ENCODE measurements at regions not wholly inside any gene's neighbourhood (a gene's known extent, or its start where the extent isn't known, plus 50 kb on each side); places are given as distances from the start of the nearest gene placed in this dataset.
"Not testable (repeated sequence)": the region's sequence is repeated elsewhere in the genome, so short reads cannot be mapped to it uniquely, and the experiment has no call there.

GRCh38 chr20:48019940-48020339 is 234.7 kb upstream of the SULF2 start:
- no peak for DNase-seq

GRCh38 chr20:48019496-48019895 is 234.2 kb upstream of the SULF2 start:
- no peak for DNase-seq

DNA sequence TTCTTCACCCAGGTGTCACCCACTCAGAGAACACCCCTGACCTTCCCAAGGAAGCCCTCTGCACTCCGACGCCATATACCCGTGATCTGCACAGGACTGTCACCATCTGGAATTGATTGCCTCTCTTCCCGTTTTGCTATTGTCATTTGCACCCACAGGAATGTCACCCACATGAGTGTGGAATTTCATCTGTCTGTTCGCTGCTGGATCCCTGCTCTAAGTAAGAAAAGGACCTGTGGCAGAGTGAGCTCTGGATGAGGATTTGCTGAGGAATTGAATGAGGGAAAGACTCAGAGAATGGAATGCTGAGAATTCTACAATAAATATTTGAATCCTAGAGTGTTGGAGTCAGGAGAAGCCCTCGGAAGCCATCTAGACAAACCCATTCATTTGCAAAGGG is 233.6 kb upstream of the SULF2 start:
- DNase-seq: not testable (repeated sequence)

- no peak for DNase-seq
These were observed 232.7 kb upstream of the SULF2 start for GRCh38 chr20:48017992-48018391.

DNA sequence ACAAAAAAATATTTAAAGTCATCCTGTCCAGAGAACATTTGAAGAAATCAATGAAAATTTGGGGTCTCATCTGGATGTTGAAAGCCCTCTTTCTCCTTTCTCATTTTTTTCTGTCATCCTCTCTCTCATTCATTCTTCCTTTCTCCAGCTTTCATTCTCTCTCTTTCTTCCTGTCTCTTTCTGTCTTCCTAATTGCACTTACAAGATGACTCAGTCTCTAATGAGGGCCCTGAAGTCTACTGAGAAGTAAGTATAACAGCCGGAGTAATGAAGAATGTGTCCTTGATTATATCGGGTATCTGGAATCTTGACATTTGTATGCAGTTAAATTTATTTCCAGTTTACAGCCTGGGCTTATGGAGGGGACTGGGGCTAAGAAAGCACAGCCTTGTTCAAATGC is 232.2 kb upstream of the SULF2 start:
- DNase-seq: no peak

DNA sequence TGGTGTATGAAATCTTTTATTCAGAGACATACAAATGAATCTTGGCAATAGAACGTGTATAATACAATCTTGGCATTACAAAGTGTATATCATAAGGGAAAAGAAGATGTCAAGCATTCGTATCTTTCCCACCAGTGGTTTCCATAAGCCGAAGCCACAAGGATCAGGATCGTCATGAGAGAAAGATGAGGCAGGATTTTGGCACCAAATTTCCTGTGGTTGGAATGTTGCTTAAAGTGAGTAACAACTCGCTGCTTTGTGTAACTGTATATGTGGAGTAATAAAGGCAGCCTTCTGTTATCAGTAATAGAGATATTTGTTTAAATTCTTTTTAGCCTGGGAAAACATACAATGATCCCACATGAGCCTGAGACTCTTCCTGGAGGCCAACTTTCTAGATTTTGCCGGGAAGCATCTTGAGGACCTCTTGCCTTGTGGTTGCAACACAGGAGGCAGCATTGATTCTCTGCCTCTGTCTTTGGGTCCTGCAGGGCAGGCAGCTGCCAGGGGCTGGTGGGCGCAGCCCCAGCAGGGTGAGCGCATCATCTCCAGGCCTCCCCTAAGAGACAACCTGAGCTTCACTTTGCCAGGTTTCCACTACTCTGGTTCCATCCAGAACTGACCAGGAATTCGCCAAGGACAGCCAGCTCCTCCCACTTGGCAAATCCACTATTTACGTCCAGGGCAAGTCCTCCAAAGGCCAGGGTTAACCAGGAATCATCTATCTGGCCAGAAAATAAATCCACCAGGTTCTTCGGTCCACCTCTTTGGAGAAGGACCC is 230.9 kb upstream of the SULF2 start:
- no peak for DNase-seq

DNA sequence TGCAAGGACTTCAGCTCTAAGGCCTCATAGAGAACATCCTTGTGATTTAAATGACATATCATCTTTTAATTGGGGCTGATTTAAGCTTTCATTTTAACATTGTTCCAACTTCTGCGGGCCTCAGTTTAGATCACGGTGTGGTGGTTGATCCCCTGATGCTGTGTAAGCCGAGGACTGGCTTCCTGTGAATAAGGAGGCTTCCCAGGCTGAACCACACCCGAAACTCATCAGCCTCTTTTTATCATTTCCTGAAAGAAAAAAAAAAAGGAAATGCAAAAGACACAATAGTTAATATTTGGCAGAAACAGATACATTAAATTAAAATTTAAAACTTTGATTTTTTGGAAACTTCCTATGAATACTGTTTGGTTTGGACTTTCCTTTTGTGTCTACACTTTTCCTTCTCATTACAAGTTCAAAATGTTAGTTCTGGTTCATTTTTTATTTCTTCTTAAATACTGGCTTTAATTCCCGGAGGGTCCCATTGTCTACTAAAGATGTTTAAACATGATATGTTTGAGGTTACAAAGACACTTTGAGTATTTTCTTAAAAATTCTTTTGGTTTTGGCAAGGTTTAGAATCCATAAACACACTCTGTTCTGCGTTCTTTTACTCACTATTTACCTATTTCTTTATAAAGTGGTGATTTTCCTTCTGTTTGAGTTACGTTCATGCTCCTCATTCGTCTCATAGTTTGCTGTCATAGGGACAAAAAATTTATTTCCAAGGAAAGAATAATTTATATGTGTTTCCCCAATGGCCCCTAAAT is 230.0 kb upstream of the SULF2 start:
- DNase-seq: no peak

DNA sequence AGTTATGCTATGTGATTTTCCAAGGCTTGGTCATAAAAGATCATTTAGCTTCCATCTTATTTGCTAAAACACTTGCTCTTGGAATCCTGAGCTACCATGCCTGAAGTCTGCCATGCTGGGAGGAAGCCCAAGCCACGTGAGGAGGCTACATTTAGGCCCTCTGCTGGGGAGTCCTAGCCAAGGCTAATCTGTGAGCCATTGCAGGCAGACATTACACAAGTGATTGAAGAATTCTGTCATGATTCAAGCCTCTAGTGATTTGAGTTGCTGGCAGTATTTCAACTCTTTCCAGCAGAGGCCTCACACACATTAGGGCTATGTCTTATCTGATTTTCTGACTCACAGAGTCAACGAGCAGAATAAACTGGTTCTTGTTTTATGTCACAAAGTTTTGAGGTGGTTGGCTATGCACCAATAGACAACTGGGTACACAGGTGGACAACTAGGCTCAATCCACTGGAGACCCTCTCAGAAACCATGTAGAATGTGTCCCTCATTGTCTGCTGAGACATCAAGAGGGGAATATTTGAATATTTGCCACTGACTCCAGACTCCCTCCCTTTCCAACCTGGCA is 227.2 kb upstream of the SULF2 start:
- no peak for DNase-seq

DNA sequence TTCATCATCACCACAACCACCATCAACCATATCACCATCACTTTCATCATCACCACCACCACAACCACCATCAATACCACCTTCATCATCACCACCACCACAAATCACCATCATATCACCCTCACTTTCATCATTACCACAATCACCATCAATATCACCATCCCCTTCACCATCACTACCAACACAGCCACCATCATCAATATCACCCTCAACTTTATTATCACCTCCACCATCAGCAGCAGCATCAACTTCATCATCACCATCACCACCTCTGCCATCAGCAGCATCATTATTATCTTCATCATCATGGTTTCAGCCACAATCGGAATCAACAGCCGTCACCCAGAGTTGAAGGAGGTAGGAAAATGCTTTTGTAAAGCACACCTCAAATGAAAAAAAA is 225.7 kb upstream of the SULF2 start:
- DNase-seq: no peak

GRCh38 chr20:48010623-48011022 is 225.3 kb upstream of the SULF2 start:
- DNase-seq: no peak

GRCh38 chr20:48008850-48009515 is 223.7 kb upstream of the SULF2 start:
- DNase-seq: no peak

DNA sequence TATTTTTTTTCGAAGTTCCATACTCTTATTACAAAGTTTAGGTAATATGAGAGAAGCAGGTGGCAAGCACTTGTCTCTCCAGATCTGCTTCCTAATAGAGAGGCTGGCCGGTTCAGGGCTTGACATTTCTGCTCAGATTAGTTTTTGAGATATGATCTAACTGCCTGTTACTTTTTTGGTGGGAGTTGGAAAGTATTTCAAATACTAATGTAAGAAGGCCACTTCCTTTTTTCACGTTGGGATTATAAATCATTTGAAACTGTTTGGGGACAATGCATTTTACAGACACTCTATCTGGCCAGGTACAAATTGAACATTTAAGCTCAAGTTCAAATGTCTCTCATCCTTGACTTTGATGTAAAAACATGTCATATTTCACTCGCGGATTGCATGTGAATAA is 222.1 kb upstream of the SULF2 start:
- no peak for DNase-seq

DNA sequence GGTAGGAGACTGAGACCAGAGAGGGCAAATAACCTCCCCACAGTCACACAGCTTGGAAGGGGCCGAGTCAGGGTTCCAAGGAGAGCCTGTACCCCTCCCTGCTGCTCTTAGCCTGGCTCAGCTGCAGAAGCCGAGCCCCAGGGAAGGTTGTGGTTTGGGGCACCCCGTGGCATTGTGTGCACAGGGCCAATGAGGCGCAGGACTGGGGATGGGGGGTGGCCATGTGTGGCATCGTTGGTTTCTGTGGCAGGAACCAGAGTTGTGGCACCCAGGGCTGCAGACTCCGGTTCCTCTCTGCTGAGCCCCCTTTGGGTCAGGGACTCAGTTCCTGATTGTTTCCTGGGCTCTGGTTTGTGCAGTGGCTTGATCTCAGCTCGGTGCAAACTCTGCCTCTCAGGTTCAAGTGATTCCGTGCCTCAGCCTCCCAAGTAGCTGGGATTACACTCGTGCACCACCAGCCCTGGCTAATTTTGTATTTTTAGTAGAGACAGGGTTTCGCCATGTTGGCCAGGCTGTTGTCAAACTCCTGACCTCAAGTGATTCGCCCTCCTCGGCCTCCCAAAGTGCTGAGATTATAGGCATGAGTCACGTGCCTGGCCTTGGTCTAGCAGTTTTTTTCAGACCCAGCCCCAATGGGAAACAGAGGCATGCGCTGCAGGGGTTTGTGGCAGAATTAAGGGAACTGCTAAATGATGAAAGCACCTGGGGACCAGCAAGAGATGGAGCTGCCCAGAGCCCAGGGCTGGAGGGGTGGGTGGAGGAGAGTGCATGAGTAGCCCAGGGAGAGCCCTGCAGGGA is 221.0 kb upstream of the SULF2 start:
- DNase-seq: no peak

- no peak for DNase-seq
These were observed 217.7 kb upstream of the SULF2 start for GRCh38 chr20:48003021-48003420.

- no peak for DNase-seq
These were observed 217.3 kb upstream of the SULF2 start for GRCh38 chr20:48002517-48002970.

DNA sequence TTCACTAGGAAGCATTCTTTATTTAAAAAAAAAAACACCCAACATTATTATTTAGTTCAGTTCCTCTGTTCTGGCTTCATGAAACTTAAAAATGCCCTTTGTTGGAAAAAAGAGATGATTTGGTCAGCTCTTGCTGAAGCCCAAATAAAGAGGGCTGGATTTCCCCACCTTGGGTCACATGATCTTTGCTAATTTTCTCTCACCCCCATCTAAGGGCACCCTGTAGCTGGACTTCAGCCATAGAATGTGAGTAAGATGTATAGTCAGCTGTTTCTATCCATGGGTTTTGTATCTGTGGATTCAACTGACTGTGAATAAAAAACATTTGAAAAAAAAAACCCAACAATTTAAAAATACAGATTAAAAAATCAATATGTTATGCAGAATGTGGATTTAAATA is 213.9 kb upstream of the SULF2 start:
- DNase-seq: no peak

GRCh38 chr20:47998736-47999135 is 213.5 kb upstream of the SULF2 start:
- DNase-seq: no peak

- no peak for DNase-seq
These were observed 210.4 kb upstream of the SULF2 start for GRCh38 chr20:47995661-47996060.

DNA sequence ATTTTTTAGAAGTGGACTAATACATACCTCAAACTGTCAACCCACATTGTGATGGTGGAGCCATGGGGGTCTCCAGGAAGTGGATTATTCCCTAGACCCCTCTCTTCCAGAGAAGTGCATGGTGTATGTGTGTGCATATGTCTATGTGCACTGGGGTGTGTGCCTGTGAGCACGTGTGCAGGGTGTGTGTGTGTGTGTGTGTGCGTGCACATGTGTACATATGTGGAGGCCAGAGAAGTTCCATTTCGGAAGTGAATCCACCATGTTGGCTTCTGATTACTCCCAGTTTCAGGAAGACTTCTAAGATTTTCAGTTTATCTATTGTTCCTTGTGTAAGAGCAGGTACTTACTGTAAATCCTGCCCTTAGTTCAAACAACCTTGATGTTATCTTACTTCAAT is 208.5 kb upstream of the SULF2 start:
- no peak for DNase-seq

DNA sequence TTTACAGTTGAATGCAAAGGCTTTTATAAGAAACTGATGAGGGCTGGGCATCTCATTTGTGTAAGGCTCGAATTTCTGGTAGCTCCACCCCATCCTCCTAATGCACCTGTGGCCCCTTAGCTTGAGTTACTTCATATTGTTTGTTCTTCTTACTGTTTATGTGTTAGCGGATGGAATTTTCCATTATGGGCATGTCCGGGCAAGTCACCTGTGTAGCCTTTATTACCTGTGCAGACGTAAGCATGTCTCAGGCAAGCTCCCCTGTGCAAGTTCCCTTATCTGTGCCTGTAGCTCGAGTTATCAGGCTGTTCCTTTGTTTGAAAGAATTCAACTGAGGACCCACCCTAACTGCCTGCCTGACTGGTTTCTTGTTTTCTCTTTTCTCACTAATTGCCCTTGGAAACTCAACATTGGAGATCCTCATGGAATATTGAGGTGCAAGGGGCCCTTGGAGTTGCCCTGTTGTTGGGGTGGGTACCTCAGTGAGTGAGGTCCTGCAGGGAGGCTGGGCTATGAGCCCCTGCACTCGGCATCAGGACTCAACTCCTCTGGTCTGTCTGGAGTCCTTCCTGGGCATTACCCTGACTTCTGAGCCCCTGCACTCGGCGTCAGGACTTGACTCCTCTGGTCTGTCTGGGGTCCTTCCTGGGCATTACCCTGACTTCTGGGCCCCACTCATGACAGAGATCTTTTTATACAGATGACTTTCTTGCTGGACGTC is 207.9 kb upstream of the SULF2 start:
- no peak for DNase-seq

DNA sequence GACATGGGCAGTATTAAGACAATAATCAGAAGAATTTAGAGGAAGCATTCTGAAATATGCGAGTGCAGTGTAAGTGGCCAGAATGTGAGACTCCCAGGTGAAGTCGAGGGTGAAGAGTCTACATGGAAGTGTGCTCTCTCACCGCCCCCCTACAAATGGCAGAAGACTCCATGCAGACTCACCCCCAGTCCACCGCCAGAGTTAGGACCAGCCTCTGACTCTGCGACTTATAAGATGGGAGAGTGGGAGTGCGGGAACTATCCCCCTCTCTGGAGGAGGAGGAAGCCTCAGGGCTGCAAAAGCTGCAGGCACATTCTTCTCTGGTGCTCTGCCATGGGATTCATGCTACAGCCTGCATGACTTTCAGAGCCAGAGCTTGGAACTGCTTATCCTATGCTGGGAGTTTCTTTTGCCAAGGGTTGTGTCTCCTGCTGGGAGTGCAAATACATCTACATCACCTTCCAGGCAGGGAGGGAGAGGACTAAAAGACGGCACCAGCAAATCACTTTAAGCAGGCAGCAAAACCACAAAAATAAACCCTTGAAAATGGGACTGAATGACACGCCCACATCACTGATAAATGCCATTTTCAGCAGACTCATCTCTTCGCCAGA is 206.7 kb upstream of the SULF2 start:
- no peak for DNase-seq
